T-helper 2 cell treated with Interferon-gamma antibody and Interleukin-4, amounts not matched to agents 5 μg/mL and 100 μg/mL, for 36 hours (primary cell): ENCODE measurements at regions not wholly inside any gene's neighbourhood (a gene's known extent, or its start where the extent isn't known, plus 50 kb on each side); places are given as distances from the start of the nearest gene placed in this dataset.

Experiments
- DNase-seq: peaks from one replicate; pipeline ENCODE4 v3.0.0; 2021; ENCODE audit warnings: low spot score
- H3K27ac Mint-ChIP-seq: one replicate; pipeline ENCODE4 v1.8.0; 2021; ENCODE audit warnings: mild to moderate bottlenecking, mixed read lengths
- H3K27me3 Mint-ChIP-seq: one replicate; pipeline ENCODE4 v1.8.0; 2021; ENCODE audit warnings: low read depth, mixed read lengths
- H3K36me3 Mint-ChIP-seq: one replicate; pipeline ENCODE4 v1.8.0; 2021; ENCODE audit warnings: low read depth, mixed read lengths
- H3K4me1 Mint-ChIP-seq: one replicate; pipeline ENCODE4 v1.8.0; 2021; ENCODE audit warnings: low read depth, mixed read lengths
- H3K4me3 Mint-ChIP-seq: one replicate; pipeline ENCODE4 v1.8.0; 2022; ENCODE audit warnings: mild to moderate bottlenecking, moderate library complexity, mixed read lengths
- H3K9me3 Mint-ChIP-seq: one replicate; pipeline ENCODE4 v1.8.0; 2021; ENCODE audit warnings: mixed read lengths

DNA sequence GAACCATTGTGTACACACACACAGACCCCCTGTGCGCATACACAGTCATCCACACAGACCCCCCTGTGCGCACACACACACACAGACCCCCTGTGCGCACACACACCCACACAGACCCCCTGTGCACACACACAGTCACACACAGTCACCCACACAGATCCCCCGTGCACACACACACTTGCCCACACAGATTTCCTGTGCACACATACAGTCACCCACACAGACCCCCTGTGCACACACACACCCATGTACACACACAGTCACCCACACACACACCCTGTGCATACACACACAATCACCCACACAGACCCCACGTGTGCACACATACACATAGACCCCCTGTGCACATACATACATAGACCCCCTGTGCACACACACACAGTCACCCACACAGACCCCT lies 106.1 kb downstream of the HSPH1 start:
- Mint-ChIP-seq H3K9me3 (no peaks in the 10 kb centered on the region), H3K36me3 (no peaks in the 10 kb centered on the region), H3K4me1 (peaks cover 12% of the 10 kb centered on the region), H3K4me3 (no peak overlapping the region), H3K27me3 (peaks cover 3% of the 10 kb centered on the region), H3K27ac (no peak overlapping the region)
- DNase-seq, result no peak

DNA sequence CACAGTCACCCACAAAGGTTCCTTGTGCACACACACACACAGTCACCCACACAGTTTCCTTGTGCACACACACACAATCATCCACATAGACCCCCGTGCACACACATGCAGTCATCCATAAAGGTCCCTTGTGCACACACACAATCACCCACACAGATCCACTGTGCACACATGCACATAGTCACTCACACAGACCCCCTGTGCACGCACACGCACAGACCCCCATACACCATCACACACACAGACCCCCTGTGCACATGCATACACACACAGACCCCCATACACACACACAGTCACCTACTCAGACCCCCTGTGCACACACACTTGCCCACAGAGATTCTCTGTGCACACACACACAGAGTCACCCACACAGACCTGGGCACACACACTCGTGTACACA lies 107.1 kb downstream of the HSPH1 start:
- Mint-ChIP-seq H3K27me3 (no peaks in the 10 kb centered on the region), H3K27ac (no peak overlapping the region), H3K9me3 (no peaks in the 10 kb centered on the region), H3K36me3 (no peaks in the 10 kb centered on the region), H3K4me1 (peaks cover 15% of the 10 kb centered on the region), H3K4me3 (no peak overlapping the region)
- no peak for DNase-seq

- Mint-ChIP-seq H3K27ac (no peak overlapping the region), H3K36me3 (no peaks in the 10 kb centered on the region)
Observed at GRCh38 chr13:31053896-31054295, 107.8 kb downstream of the HSPH1 start.

DNA sequence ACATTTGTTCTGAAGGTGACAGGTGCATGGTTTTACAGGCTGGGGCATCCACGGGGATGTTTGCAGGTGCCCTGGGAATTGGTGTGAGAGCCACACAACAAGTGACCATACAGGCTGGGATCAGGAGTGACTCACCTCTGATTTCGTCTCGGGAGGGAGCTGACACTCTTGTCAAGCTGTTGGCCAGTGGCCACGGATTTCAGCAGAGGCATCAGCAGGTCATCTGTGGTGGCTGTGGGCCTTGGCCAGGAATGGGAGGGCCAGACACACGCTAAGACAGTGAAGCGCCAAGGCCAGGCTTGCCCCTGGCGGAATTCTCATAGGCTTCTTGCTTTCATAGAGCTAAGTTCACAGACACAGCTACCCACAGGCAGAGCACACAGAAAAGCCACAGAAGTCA lies 108.6 kb downstream of the HSPH1 start:
- DNase-seq, result no peak
- Mint-ChIP-seq H3K9me3 (no peaks in the 10 kb centered on the region), H3K27ac (no peak overlapping the region), H3K36me3 (no peaks in the 10 kb centered on the region), H3K4me3 (no peak overlapping the region), H3K27me3 (no peaks in the 10 kb centered on the region), H3K4me1 (peaks cover 15% of the 10 kb centered on the region)

More at GRCh38 chr13:31053896-31054295, 107.8 kb downstream of the HSPH1 start:
- no peak overlapping the region for H3K4me3 Mint-ChIP-seq
- H3K4me1 Mint-ChIP-seq, result peaks cover 15% of the 10 kb centered on the region
- H3K27me3 Mint-ChIP-seq, result no peaks in the 10 kb centered on the region
- DNase-seq, result no peak
- H3K9me3 Mint-ChIP-seq, result no peaks in the 10 kb centered on the region

- Mint-ChIP-seq H3K9me3 (no peaks in the 10 kb centered on the region), H3K36me3 (no peaks in the 10 kb centered on the region), H3K4me1 (peaks cover 15% of the 10 kb centered on the region), H3K4me3 (no peak overlapping the region), H3K27me3 (no peaks in the 10 kb centered on the region), H3K27ac (no peak overlapping the region)
- DNase-seq, result no peak
Observed at GRCh38 chr13:31052478-31052877, 109.2 kb downstream of the HSPH1 start.

DNA sequence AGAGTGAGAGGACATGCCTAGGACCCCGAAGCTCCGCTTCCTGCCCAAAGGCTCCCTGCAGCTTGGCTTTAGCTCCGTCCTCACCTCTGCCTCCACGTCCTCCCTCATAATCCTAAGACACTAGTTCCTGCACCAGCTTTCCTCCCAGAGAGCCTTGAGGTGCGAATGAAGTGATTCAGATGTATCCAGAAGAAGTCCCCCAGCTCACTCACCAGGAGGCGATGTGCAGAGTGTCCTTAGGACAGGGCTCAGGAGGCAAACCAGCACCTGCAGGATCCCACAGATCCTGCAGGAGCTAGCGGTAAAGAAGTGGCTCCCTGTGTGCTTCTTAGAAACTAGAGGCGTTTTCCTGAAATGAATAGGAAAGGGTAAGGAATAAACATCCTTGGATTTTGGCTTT lies 109.7 kb downstream of the HSPH1 start:
- no peak overlapping the region for H3K4me3 Mint-ChIP-seq
- H3K27me3 Mint-ChIP-seq, result no peaks in the 10 kb centered on the region
- H3K36me3 Mint-ChIP-seq, result no peaks in the 10 kb centered on the region
- no peaks in the 10 kb centered on the region for H3K9me3 Mint-ChIP-seq
- H3K27ac Mint-ChIP-seq, result no peak overlapping the region
- no peak for DNase-seq
- peaks cover 15% of the 10 kb centered on the region for H3K4me1 Mint-ChIP-seq

- Mint-ChIP-seq H3K36me3 (no peaks in the 10 kb centered on the region), H3K27ac (no peak overlapping the region), H3K4me3 (no peak overlapping the region), H3K9me3 (no peaks in the 10 kb centered on the region), H3K27me3 (no peaks in the 10 kb centered on the region), H3K4me1 (peaks cover 13% of the 10 kb centered on the region)
- DNase-seq, result peak; percentile 30
Observed at GRCh38 chr13:31050486-31051400, 111.0 kb downstream of the HSPH1 start.

GRCh38 chr13:31049833-31050232 lies 111.9 kb downstream of the HSPH1 start:
- Mint-ChIP-seq H3K27me3 (no peaks in the 10 kb centered on the region), H3K9me3 (no peaks in the 10 kb centered on the region), H3K27ac (no peak overlapping the region), H3K4me1 (peaks cover 22% of the 10 kb centered on the region), H3K36me3 (no peaks in the 10 kb centered on the region), H3K4me3 (no peak overlapping the region)
- no peak for DNase-seq

DNA sequence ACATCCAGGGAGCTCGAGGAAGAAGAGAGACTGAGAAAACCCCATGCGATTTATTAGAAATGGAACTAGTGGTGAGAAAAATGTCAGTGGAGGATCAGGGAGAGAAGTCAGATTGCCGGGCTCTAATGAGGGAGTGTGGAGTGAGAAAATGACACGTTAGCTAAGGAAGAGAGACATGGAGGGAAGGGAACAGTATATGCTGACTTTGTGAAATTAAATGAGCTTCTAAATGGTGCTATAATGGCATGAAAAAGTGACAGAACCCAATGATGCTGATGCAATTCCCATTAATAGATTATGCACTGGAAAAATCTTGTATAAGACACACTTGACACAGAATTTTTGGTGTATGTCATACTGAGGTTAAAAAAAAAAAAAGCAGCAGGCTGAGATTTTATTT lies 112.6 kb downstream of the HSPH1 start:
- Mint-ChIP-seq H3K36me3 (no peaks in the 10 kb centered on the region), H3K9me3 (no peaks in the 10 kb centered on the region), H3K4me1 (peaks cover 30% of the 10 kb centered on the region), H3K4me3 (no peak overlapping the region), H3K27me3 (no peaks in the 10 kb centered on the region), H3K27ac (no peak overlapping the region)
- no peak for DNase-seq

GRCh38 chr13:31048521-31048920 lies 113.2 kb downstream of the HSPH1 start:
- H3K27me3 Mint-ChIP-seq, result no peaks in the 10 kb centered on the region
- no peaks in the 10 kb centered on the region for H3K9me3 Mint-ChIP-seq
- DNase-seq, result no peak
- no peak overlapping the region for H3K4me3 Mint-ChIP-seq
- H3K36me3 Mint-ChIP-seq, result no peaks in the 10 kb centered on the region
- H3K4me1 Mint-ChIP-seq, result peaks cover 34% of the 10 kb centered on the region
- H3K27ac Mint-ChIP-seq, result no peak overlapping the region

DNA sequence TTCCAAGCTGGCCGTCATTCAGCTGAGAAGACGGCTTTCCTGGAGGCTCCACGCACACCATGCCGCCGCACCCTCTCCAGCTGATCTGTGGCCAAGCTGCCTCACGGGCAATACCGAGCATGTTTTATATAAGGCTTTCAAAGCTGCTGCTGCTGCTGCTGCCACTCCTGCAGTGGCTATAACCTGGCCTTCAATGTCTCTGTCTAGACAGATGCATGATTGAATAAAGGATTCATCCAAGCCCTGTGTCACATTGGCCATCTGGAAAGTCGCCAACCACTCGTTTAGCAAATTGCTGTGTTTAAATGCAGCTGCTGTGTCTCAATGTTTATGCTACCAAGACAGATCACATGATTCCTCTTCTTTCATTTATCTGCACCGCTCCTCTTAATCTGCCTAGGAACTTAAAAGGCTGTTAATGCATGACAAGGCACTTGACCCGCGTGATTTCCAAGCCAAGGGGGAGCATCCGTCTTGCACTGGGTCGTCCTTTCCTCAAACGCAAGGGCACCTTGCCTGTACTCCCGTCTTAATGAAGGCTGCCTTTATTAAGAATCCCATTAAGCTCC lies 114.3 kb downstream of the TEX26 start:
- Mint-ChIP-seq H3K4me3 (no peak overlapping the region), H3K27me3 (no peaks in the 10 kb centered on the region), H3K36me3 (no peaks in the 10 kb centered on the region)

GRCh38 chr13:31045286-31046081 lies 113.0 kb downstream of the TEX26 start:
- Mint-ChIP-seq H3K4me1 (peaks cover 42% of the 10 kb centered on the region), H3K9me3 (no peaks in the 10 kb centered on the region), H3K27ac (peak overlapping the region; percentile 79), H3K4me3 (peak overlapping the region; percentile 66), H3K27me3 (no peaks in the 10 kb centered on the region), H3K36me3 (no peaks in the 10 kb centered on the region)
- peak; percentile 82 for DNase-seq

More for the DNA sequence above, 114.3 kb downstream of the TEX26 start:
- no peak for DNase-seq
- H3K27ac Mint-ChIP-seq, result no peak overlapping the region
- peaks cover 45% of the 10 kb centered on the region for H3K4me1 Mint-ChIP-seq
- H3K9me3 Mint-ChIP-seq, result no peaks in the 10 kb centered on the region

DNA sequence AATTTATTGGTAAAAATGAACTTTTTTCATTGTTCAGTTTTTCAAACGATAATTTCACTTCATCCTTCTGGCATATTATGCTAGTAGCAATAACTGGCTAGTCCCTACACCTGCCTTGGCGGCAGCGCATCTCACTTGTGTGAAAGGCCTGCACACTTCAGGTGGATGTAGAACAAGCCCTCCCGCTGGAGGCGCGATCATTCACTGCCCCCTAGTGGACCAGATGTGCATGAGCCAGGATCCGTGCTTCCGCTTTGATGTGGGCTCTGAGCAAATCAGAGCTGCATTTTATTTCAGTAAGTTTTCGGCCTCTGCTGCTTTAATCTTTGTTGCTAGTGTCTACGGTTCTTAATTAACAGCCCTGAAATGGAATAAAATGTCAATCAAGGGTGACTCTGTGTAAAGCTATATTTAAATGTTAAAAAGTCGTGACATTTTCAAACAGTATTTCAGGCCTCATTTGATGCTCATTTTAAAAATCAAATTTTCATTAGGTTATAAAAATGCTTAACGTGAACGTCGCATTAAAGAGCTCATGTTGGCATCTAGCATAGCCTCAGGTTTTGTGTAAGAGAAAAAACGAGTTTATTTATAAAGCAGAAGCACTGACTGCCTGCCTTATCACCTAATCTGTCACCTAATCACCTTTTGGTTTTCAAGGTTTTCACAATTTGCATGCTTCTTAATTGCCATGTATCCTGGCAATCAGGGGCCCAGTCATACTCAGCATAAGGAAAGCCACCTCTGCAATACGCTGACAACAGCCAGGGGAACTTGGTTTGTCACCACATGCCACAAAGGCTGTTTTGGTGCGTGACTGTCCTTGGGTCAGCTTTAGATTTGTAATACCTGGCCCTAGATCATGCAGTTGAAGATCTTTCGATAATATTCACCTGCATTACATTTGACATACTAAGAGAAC lies 112.2 kb downstream of the TEX26 start:
- peak; percentile 80 for DNase-seq
- peak overlapping the region; percentile 79 for H3K27ac Mint-ChIP-seq
- peak overlapping the region; percentile 66 for H3K4me3 Mint-ChIP-seq
- no peaks in the 10 kb centered on the region for H3K9me3 Mint-ChIP-seq
- peaks cover 48% of the 10 kb centered on the region for H3K4me1 Mint-ChIP-seq
- peaks cover under 1% of the 10 kb centered on the region for H3K27me3 Mint-ChIP-seq
- H3K36me3 Mint-ChIP-seq, result peaks cover 1% of the 10 kb centered on the region
